HL-60 (cell line): ENCODE measurements at regions not wholly inside any gene's neighbourhood (a gene's known extent, or its start where the extent isn't known, plus 50 kb on each side); places are given as distances from the start of the nearest gene placed in this dataset.

Experiments
- DNase-seq, 2 experiments: peaks; one replicate each; pipeline ENCODE4 v3.0.0-alpha.2; 2010 to 2020; ENCODE audit warnings: low read depth in 1 of 2, low spot score in 1 of 2
- H3K27ac ChIP-seq: fragments of 250-450 bp; sonication (Bioruptor Pico); replicated peaks from 2 replicates; pipeline ENCODE4 v1.5.1; 2020; ENCODE audit warnings: mild to moderate bottlenecking, moderate library complexity
- H3K27me3 ChIP-seq: fragments of 250-450 bp; sonication (Bioruptor Pico); 2 replicates; pipeline ENCODE4 v1.5.1; 2021; ENCODE audit warnings: mild to moderate bottlenecking, moderate library complexity; ENCODE audit not compliant: insufficient read depth, poor library complexity, severe bottlenecking
- H3K4me3 ChIP-seq: replicated peaks from 2 replicates; pipeline ENCODE4 v1.5.1; 2011; ENCODE audit warnings: mild to moderate bottlenecking, control low read depth, low read length; ENCODE audit not compliant: insufficient read depth
- GABPA ChIP-seq: IDR thresholded peaks from 2 replicates; pipeline ENCODE4 v1.6.1; 2012; ENCODE audit warnings: low read depth
- POLR2AphosphoS5 ChIP-seq: IDR thresholded peaks from 2 replicates; pipeline ENCODE4 v1.6.1; 2012; ENCODE audit warnings: low read depth
- SPI1 ChIP-seq: IDR thresholded peaks from 2 replicates; pipeline ENCODE4 v1.6.1; 2012; ENCODE audit warnings: low read depth, mild to moderate bottlenecking, borderline replicate concordance
- TF ChIP-seq, protein P1 (sequence below): IDR thresholded peaks from 2 replicates; pipeline ENCODE4 v1.6.1; 2012; ENCODE audit warnings: low read depth; ENCODE audit not compliant: insufficient replicate concordance
- TF ChIP-seq, protein P2 (sequence below): IDR thresholded peaks from one replicate; pipeline ENCODE4 v1.5.1; 2011; ENCODE audit warnings: low read length, control low read depth, inconsistent platforms; ENCODE audit not compliant: insufficient read depth

GRCh38 chrX:42839632-42840031 is 61.7 kb upstream of the PPP1R2C start:
- TF ChIP-seq GABPA (no peak), POLR2AphosphoS5 (no peak), SPI1 (no peak)
- TF ChIP-seq, protein P1, sequence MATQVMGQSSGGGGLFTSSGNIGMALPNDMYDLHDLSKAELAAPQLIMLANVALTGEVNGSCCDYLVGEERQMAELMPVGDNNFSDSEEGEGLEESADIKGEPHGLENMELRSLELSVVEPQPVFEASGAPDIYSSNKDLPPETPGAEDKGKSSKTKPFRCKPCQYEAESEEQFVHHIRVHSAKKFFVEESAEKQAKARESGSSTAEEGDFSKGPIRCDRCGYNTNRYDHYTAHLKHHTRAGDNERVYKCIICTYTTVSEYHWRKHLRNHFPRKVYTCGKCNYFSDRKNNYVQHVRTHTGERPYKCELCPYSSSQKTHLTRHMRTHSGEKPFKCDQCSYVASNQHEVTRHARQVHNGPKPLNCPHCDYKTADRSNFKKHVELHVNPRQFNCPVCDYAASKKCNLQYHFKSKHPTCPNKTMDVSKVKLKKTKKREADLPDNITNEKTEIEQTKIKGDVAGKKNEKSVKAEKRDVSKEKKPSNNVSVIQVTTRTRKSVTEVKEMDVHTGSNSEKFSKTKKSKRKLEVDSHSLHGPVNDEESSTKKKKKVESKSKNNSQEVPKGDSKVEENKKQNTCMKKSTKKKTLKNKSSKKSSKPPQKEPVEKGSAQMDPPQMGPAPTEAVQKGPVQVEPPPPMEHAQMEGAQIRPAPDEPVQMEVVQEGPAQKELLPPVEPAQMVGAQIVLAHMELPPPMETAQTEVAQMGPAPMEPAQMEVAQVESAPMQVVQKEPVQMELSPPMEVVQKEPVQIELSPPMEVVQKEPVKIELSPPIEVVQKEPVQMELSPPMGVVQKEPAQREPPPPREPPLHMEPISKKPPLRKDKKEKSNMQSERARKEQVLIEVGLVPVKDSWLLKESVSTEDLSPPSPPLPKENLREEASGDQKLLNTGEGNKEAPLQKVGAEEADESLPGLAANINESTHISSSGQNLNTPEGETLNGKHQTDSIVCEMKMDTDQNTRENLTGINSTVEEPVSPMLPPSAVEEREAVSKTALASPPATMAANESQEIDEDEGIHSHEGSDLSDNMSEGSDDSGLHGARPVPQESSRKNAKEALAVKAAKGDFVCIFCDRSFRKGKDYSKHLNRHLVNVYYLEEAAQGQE, result no peak
- TF ChIP-seq, protein P2, sequence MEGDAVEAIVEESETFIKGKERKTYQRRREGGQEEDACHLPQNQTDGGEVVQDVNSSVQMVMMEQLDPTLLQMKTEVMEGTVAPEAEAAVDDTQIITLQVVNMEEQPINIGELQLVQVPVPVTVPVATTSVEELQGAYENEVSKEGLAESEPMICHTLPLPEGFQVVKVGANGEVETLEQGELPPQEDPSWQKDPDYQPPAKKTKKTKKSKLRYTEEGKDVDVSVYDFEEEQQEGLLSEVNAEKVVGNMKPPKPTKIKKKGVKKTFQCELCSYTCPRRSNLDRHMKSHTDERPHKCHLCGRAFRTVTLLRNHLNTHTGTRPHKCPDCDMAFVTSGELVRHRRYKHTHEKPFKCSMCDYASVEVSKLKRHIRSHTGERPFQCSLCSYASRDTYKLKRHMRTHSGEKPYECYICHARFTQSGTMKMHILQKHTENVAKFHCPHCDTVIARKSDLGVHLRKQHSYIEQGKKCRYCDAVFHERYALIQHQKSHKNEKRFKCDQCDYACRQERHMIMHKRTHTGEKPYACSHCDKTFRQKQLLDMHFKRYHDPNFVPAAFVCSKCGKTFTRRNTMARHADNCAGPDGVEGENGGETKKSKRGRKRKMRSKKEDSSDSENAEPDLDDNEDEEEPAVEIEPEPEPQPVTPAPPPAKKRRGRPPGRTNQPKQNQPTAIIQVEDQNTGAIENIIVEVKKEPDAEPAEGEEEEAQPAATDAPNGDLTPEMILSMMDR, result no peak
- no peak overlapping the region for H3K27ac ChIP-seq
- H3K27me3 ChIP-seq, result no peaks in the 10 kb centered on the region
- DNase-seq, result no peak
- H3K4me3 ChIP-seq, result no peak overlapping the region

DNA sequence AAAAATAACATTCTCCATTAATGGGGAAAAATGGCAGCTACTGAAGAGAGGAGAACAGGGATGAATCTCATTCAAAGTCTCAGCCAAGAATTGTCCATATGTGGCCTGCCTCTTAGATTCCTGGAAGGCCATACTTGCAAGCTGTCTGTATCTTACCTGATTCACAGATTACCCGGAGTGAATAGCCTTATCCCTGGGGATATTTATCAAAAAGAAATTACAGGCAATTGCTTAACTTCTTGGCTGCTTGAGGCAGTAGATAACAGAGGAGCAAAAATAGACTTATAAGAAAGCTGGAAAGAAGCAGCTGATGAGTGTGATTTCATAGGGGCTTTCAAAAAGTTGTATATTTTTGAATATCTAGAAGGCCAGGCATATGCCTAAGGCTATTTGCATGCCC is 68.8 kb upstream of the PPP1R2C start:
- H3K27me3 ChIP-seq, result no peaks in the 10 kb centered on the region
- H3K4me3 ChIP-seq, result no peak overlapping the region
- no peak overlapping the region for H3K27ac ChIP-seq
- DNase-seq, result no peak
- TF ChIP-seq GABPA (no peak), SPI1 (no peak), POLR2AphosphoS5 (no peak)
- TF ChIP-seq, protein P2, result no peak
- TF ChIP-seq, protein P1, result no peak

- H3K27me3 ChIP-seq, result no peaks in the 10 kb centered on the region
- H3K27ac ChIP-seq, result no peak overlapping the region
- no peak overlapping the region for H3K4me3 ChIP-seq
- no peak for DNase-seq
- TF ChIP-seq GABPA, result no peak
- TF ChIP-seq, protein P2, result no peak
- no peak for TF ChIP-seq POLR2AphosphoS5
- TF ChIP-seq, protein P1, result no peak
- no peak for TF ChIP-seq SPI1
These were observed 77.3 kb upstream of the PPP1R2C start for GRCh38 chrX:42855259-42855658.
